ENCODE measurements at regions not wholly inside any gene's neighbourhood (a gene's known extent, or its start where the extent isn't known, plus 50 kb on each side); places are given as distances from the start of the nearest gene placed in this dataset.

DNA sequence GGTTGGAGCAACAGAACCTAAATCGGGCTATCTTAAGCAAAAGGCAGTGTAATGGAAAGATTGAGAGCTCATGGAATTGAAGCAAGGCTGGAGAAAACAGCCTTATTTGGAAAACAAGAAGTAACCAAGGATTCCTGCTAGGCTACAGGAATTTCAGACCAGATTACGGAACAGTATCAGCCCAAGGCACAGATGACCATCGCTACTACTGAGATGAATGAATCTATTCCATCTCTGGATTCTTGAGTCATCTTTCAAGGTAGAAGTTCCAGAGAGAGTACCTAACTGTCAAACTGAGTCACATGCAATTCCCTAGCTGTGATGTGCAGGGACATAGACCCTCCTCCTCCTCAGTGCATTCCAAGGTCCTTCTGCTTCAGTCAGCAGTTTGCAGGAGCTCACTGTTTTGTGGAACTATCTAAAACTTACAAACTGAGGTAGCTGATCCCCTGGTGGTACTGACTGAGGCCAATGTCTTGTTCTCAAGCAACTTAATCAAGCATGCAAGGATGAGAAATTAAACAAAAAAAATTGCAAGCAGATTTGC is 62.0 kb upstream of the SMLR1 start:
- TF ChIP-seq POLR2AphosphoS5 (IDR thresholded peaks at IDR 0.05; ENCODE audit: low read depth, low read length) (no peak), FOXP2 (optimal IDR thresholded peaks at IDR 0.05; ENCODE audit: borderline replicate concordance, extremely low read depth, extremely low read length, insufficient read depth) (no peak), TAF1 (IDR thresholded peaks at IDR 0.05; ENCODE audit: borderline replicate concordance, insufficient read depth, low read length) (no peak), SIN3A (IDR thresholded peaks at IDR 0.05; ENCODE audit: borderline replicate concordance, insufficient read depth, low read length) (no peak)

Data from PFSK-1 (cell line).